Prostate gland (tissue), 2 donors: ENCODE measurements at regions not wholly inside any gene's neighbourhood (a gene's known extent, or its start where the extent isn't known, plus 50 kb on each side); places are given as distances from the start of the nearest gene placed in this dataset.

ENCODE experiments used
- POLR2A ChIP-seq: fragments of 450-650 bp; IDR thresholded peaks from one replicate; pipeline ENCODE4 v1.6.1; 2016; ENCODE audit warnings: antibody characterized with exemption, mild to moderate bottlenecking
- POLR2AphosphoS5 ChIP-seq: sonication (generic); formaldehyde crosslinking; IDR thresholded peaks from one replicate; pipeline ENCODE4 v1.6.1; 2017; ENCODE audit warnings: antibody characterized with exemption
- TF ChIP-seq, protein P1 (sequence below), 4 experiments: fragments of 200-600 bp in 2 of 4; fragments of 450-650 bp in 2 of 4; sonication (generic) in 2 of 4; IDR thresholded peaks; 1 replicate in 3 of 4; 2 replicates in 1 of 4; pipeline ENCODE4 v1.5.1; 2016 to 2019; ENCODE audit warnings: antibody characterized with exemption in 4 of 4, mild to moderate bottlenecking in 2 of 4, moderate library complexity in 2 of 4

DNA sequence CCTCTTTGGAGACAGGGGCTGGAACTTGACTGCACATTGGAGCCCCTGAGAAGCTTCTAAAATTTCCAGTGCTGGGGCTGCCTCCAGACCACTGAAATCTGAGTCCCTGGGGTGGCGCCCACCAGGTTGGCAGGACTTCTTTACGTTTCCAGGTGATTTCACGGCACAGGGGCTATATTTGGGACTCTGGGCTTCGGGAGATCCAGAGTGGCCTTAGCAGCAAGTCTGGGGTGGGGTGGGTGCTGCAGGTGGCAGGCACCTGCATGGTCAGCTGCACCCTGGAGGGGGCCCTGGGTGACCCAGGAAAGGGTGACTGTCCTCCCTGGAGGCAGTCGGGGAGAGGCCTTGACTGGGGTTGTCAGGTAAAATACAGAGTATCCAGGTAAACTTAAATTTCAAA lies 135.5 kb upstream of the PHACTR3 start:
- TF ChIP-seq, protein P1, sequence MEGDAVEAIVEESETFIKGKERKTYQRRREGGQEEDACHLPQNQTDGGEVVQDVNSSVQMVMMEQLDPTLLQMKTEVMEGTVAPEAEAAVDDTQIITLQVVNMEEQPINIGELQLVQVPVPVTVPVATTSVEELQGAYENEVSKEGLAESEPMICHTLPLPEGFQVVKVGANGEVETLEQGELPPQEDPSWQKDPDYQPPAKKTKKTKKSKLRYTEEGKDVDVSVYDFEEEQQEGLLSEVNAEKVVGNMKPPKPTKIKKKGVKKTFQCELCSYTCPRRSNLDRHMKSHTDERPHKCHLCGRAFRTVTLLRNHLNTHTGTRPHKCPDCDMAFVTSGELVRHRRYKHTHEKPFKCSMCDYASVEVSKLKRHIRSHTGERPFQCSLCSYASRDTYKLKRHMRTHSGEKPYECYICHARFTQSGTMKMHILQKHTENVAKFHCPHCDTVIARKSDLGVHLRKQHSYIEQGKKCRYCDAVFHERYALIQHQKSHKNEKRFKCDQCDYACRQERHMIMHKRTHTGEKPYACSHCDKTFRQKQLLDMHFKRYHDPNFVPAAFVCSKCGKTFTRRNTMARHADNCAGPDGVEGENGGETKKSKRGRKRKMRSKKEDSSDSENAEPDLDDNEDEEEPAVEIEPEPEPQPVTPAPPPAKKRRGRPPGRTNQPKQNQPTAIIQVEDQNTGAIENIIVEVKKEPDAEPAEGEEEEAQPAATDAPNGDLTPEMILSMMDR (IDR thresholded peaks at IDR 0.05), result no peak
- TF ChIP-seq POLR2A, result no peak
- no peak for TF ChIP-seq POLR2AphosphoS5
